ENCODE measurements at regions not wholly inside any gene's neighbourhood (a gene's known extent, or its start where the extent isn't known, plus 50 kb on each side); places are given as distances from the start of the nearest gene placed in this dataset.

- TF ChIP-seq CTCF (conservative IDR thresholded peaks at IDR 0.05; ENCODE audit: low read depth, low read length) (no peak), EZH2phosphoT487 (IDR thresholded peaks at IDR 0.05; ENCODE audit: borderline replicate concordance, low read length) (no peak), EZH2 (IDR thresholded peaks at IDR 0.05; ENCODE audit: low read length, unreplicated experiment) (no peak)
Observed at GRCh38 chr6:154625721-154626120, 107.5 kb upstream of the SCAF8 start.
